Activated B cell treated with CpG ODN at 0.5 μM for 24 hours (primary cell): ENCODE measurements at regions not wholly inside any gene's neighbourhood (a gene's known extent, or its start where the extent isn't known, plus 50 kb on each side); places are given as distances from the start of the nearest gene placed in this dataset.

Experiments used
- ATAC-seq: fragments of 200-7000 bp; cut with Tn5 transposase; one replicate; pipeline ENCODE4 v1.10.0; 2021; ENCODE audit warnings: low read depth, mild to moderate bottlenecking, moderate library complexity
- CTCF ChIA-PET: fragments of 350-600 bp; sonication (Branson Sonifier 250); formaldehyde crosslinking; loops from one replicate; lab custom pipeline; 2021; ENCODE audit warnings: antibody characterized with exemption; lab: Charles Lee
- POLR2A ChIA-PET: fragments of 350-600 bp; sonication (Branson Sonifier 250); formaldehyde crosslinking; loops from one replicate; lab custom pipeline; 2021; ENCODE audit warnings: antibody characterized with exemption; lab: Charles Lee
- DNase-seq: peaks from one replicate; pipeline ENCODE4 v3.0.0; 2022
- H3K27ac Mint-ChIP-seq: one replicate; pipeline ENCODE4 v1.8.0; 2020; ENCODE audit warnings: mixed read lengths
- H3K27me3 Mint-ChIP-seq: one replicate; pipeline ENCODE4 v1.8.0; 2021; ENCODE audit warnings: mixed read lengths
- H3K36me3 Mint-ChIP-seq: one replicate; pipeline ENCODE4 v1.8.0; 2021; ENCODE audit warnings: low read depth, mixed read lengths
- H3K4me1 Mint-ChIP-seq: one replicate; pipeline ENCODE4 v1.8.0; 2021; ENCODE audit warnings: mixed read lengths
- H3K4me3 Mint-ChIP-seq: one replicate; pipeline ENCODE4 v1.8.0; 2020; ENCODE audit warnings: mild to moderate bottlenecking, mixed read lengths
- H3K9me3 Mint-ChIP-seq: one replicate; pipeline ENCODE4 v1.8.0; 2020; ENCODE audit warnings: mixed read lengths
- CTCF ChIP-seq: fragments of 200-600 bp; IDR thresholded peaks from one replicate; pipeline ENCODE4 v1.8.0; 2022; ENCODE audit warnings: antibody characterized with exemption, mild to moderate bottlenecking
- intact Hi-C: fragments of 100-400 bp; cut with micrococcal nuclease; formaldehyde crosslinking; loops from one replicate; pipeline ENCODE4 v1.15.1; 2024

- ATAC-seq (no peak), DNase-seq (no peak)
- H3K4me1 Mint-ChIP-seq = no peaks in the 10 kb centered on the region
- CTCF ChIA-PET = no interaction called here
- POLR2A ChIA-PET = no interaction called here
- no peak overlapping the region for H3K4me3 Mint-ChIP-seq
- H3K27me3 Mint-ChIP-seq = no peaks in the 10 kb centered on the region
- intact Hi-C loops = no loop called here
- TF ChIP-seq CTCF = no peak
- no peak overlapping the region for H3K27ac Mint-ChIP-seq
- H3K9me3 Mint-ChIP-seq = no peaks in the 10 kb centered on the region
- no peaks in the 10 kb centered on the region for H3K36me3 Mint-ChIP-seq
These were observed 1201.1 kb downstream of the SORCS1 start for GRCh38 chr10:105963334-105963884.

- Mint-ChIP-seq H3K36me3 (no peaks in the 10 kb centered on the region), H3K27me3 (no peaks in the 10 kb centered on the region), H3K9me3 (peaks cover 2% of the 10 kb centered on the region), H3K4me1 (no peaks in the 10 kb centered on the region), H3K27ac (no peak overlapping the region), H3K4me3 (no peak overlapping the region)
- no peak for TF ChIP-seq CTCF
- DNase-seq = no peak
- ATAC-seq = no peak
- CTCF ChIA-PET = no interaction called here
- intact Hi-C loops = no loop called here
- POLR2A ChIA-PET = no interaction called here
These were observed 1208.0 kb downstream of the SORCS1 start for GRCh38 chr10:105956550-105956949.

- no peak for TF ChIP-seq CTCF
- no peaks in the 10 kb centered on the region for H3K4me1 Mint-ChIP-seq
- ChIA-PET POLR2A (no interaction called here), CTCF (no interaction called here)
- H3K27ac Mint-ChIP-seq = no peak overlapping the region
- DNase-seq = no peak
- ATAC-seq = no peak
- no peaks in the 10 kb centered on the region for H3K27me3 Mint-ChIP-seq
- H3K4me3 Mint-ChIP-seq = no peak overlapping the region
- intact Hi-C loops = no loop called here
- peaks cover 2% of the 10 kb centered on the region for H3K9me3 Mint-ChIP-seq
- no peaks in the 10 kb centered on the region for H3K36me3 Mint-ChIP-seq
These were observed 1210.6 kb downstream of the SORCS1 start for GRCh38 chr10:105953861-105954260.

- no peak overlapping the region for H3K27ac Mint-ChIP-seq
- no peaks in the 10 kb centered on the region for H3K36me3 Mint-ChIP-seq
- intact Hi-C loops = no loop called here
- no peak for ATAC-seq
- H3K4me1 Mint-ChIP-seq = no peaks in the 10 kb centered on the region
- no peak overlapping the region for H3K4me3 Mint-ChIP-seq
- CTCF ChIA-PET = no interaction called here
- H3K9me3 Mint-ChIP-seq = peaks cover 2% of the 10 kb centered on the region
- POLR2A ChIA-PET = no interaction called here
- H3K27me3 Mint-ChIP-seq = no peaks in the 10 kb centered on the region
- DNase-seq = no peak
- TF ChIP-seq CTCF = no peak
These were observed 1211.5 kb downstream of the SORCS1 start for GRCh38 chr10:105953056-105953455.

- Mint-ChIP-seq H3K27ac (no peak overlapping the region), H3K36me3 (no peaks in the 10 kb centered on the region), H3K27me3 (no peaks in the 10 kb centered on the region), H3K4me1 (no peaks in the 10 kb centered on the region), H3K9me3 (no peaks in the 10 kb centered on the region), H3K4me3 (no peak overlapping the region)
- CTCF ChIA-PET = interaction anchor here (1.3 kb wide), 1 partner anchor 11 kb away, joined by 5 read pairs; no protein-coding TSS in a partner anchor
- POLR2A ChIA-PET = no interaction called here
- peak; percentile 40 for ATAC-seq
- no peak for DNase-seq
- intact Hi-C loops = no loop called here
- TF ChIP-seq CTCF = no peak
These were observed 1212.4 kb downstream of the SORCS1 start for GRCh38 chr10:105952153-105952552.
